Neural cell (in vitro differentiated cells): ENCODE measurements at regions not wholly inside any gene's neighbourhood (a gene's known extent, or its start where the extent isn't known, plus 50 kb on each side); places are given as distances from the start of the nearest gene placed in this dataset.

Experiments
- H2AFZ ChIP-seq: fragments of 200-600, 300-800 bp; sonication (generic), shearing (Covaris generic); 2 replicates; pipeline ENCODE4 v1.6.0; 2014; ENCODE audit warnings: low read depth, mild to moderate bottlenecking, antibody characterized with exemption, low read length, moderate library complexity
- H3F3A ChIP-seq: fragments of 200-600 bp; shearing (Covaris generic); 2 replicates; pipeline ENCODE4 v1.6.1; 2016; ENCODE audit warnings: mild to moderate bottlenecking, moderate library complexity, mixed read lengths, antibody characterized with exemption, low read length; ENCODE audit not compliant: insufficient read depth, poor library complexity, severe bottlenecking
- H3K27ac ChIP-seq: fragments of 200-600, 300-800 bp; sonication (generic), shearing (Covaris generic); 2 replicates; pipeline ENCODE4 v1.5.1; 2014; ENCODE audit warnings: mild to moderate bottlenecking, low read length, moderate library complexity
- H3K27me3 ChIP-seq: fragments of 300-800, 200-600 bp; sonication (generic), shearing (Covaris generic); 2 replicates; pipeline ENCODE4 v1.6.0; 2014; ENCODE audit warnings: mild to moderate bottlenecking, low read depth, low read length, moderate library complexity; ENCODE audit not compliant: insufficient read depth
- H3K36me3 ChIP-seq: fragments of 300-800, 200-600 bp; sonication (generic), shearing (Covaris generic); 2 replicates; pipeline ENCODE4 v1.5.1; 2014; ENCODE audit warnings: mild to moderate bottlenecking, antibody characterized with exemption, low read length, moderate library complexity; ENCODE audit not compliant: insufficient read depth
- H3K4me2 ChIP-seq: fragments of 300-800, 200-600 bp; sonication (generic), shearing (Covaris generic); 2 replicates; pipeline ENCODE4 v1.6.0; 2014; ENCODE audit warnings: mild to moderate bottlenecking, low read length
- H3K4me3 ChIP-seq: fragments of 300-800, 200-600 bp; sonication (generic), shearing (Covaris generic); 2 replicates; pipeline ENCODE4 v1.5.1; 2014; ENCODE audit warnings: mild to moderate bottlenecking, low read length, moderate library complexity
- H3K79me2 ChIP-seq: fragments of 200-600 bp; shearing (Covaris generic); replicated peaks from 2 replicates; pipeline ENCODE4 v1.6.0; 2014; ENCODE audit warnings: mild to moderate bottlenecking, low read length, moderate library complexity; ENCODE audit not compliant: insufficient read depth
- H3K9ac ChIP-seq: fragments of 300-800, 200-600 bp; sonication (generic), shearing (Covaris generic); 2 replicates; pipeline ENCODE4 v1.6.1; 2016; ENCODE audit warnings: mild to moderate bottlenecking, low read length, mixed read lengths
- H3K9me2 ChIP-seq: fragments of 200-600 bp; shearing (Covaris generic); 2 replicates; pipeline ENCODE4 v1.6.1; 2016; ENCODE audit warnings: mild to moderate bottlenecking, low read length, mixed read lengths; ENCODE audit not compliant: insufficient read depth
- H3K9me3 ChIP-seq: fragments of 200-600, 300-800 bp; sonication (generic), shearing (Covaris generic); 2 replicates; pipeline ENCODE4 v1.6.1; 2016; ENCODE audit warnings: mild to moderate bottlenecking, mixed run types, low read length, moderate library complexity, mixed read lengths
- H4K20me1 ChIP-seq: fragments of 200-600 bp; shearing (Covaris generic); 2 replicates; pipeline ENCODE4 v1.6.1; 2016; ENCODE audit warnings: mild to moderate bottlenecking, mixed run types; ENCODE audit not compliant: insufficient read depth
- CTCF ChIP-seq: fragments of 450-650 bp; IDR thresholded peaks from 2 replicates; pipeline ENCODE4 v1.5.1; 2014; ENCODE audit warnings: antibody characterized with exemption, mild to moderate bottlenecking, moderate library complexity; ENCODE audit not compliant: poor library complexity, severe bottlenecking
- EP300 ChIP-seq: fragments of 450-650 bp; conservative IDR thresholded peaks from 2 replicates; pipeline ENCODE4 v1.6.1; 2014; ENCODE audit warnings: antibody characterized with exemption, mild to moderate bottlenecking, moderate library complexity; ENCODE audit not compliant: poor library complexity, severe bottlenecking
- EZH2 ChIP-seq: fragments of 200-600, 300-800 bp; shearing (Covaris generic), sonication (generic); IDR thresholded peaks from 2 replicates; pipeline ENCODE4 v1.6.1; 2014; ENCODE audit warnings: antibody characterized with exemption, low read length, borderline replicate concordance, mild to moderate bottlenecking; ENCODE audit not compliant: insufficient read depth, poor library complexity, severe bottlenecking
- MXI1 ChIP-seq: fragments of 450-650 bp; conservative IDR thresholded peaks from 2 replicates; pipeline ENCODE4 v1.6.1; 2014; ENCODE audit warnings: antibody characterized with exemption, mild to moderate bottlenecking; ENCODE audit not compliant: poor library complexity, severe bottlenecking
- POLR2AphosphoS5 ChIP-seq: IDR thresholded peaks from 2 replicates; pipeline ENCODE4 v1.6.1; 2012
- RAD21 ChIP-seq: fragments of 450-650 bp; conservative IDR thresholded peaks from 2 replicates; pipeline ENCODE4 v1.6.1; 2014; ENCODE audit warnings: antibody characterized with exemption, mild to moderate bottlenecking, moderate library complexity
- REST ChIP-seq: IDR thresholded peaks from 2 replicates; pipeline ENCODE4 v1.6.1; 2012; ENCODE audit warnings: borderline replicate concordance
- SMC3 ChIP-seq: fragments of 450-650 bp; conservative IDR thresholded peaks from 2 replicates; pipeline ENCODE4 v1.6.1; 2014; ENCODE audit warnings: antibody characterized with exemption, mild to moderate bottlenecking, moderate library complexity; ENCODE audit not compliant: poor library complexity
- TAF1 ChIP-seq: IDR thresholded peaks from 2 replicates; pipeline ENCODE4 v1.6.1; 2012; ENCODE audit warnings: low read depth

GRCh38 chr2:142535311-142535710 is 342.2 kb upstream of the KYNU start:
- H3K4me3 ChIP-seq = no peak overlapping the region
- no peak overlapping the region for H3K4me2 ChIP-seq
- no peaks in the 10 kb centered on the region for H3K9me3 ChIP-seq
- no peaks in the 10 kb centered on the region for H4K20me1 ChIP-seq
- no peaks in the 10 kb centered on the region for H3K9me2 ChIP-seq
- H3K27me3 ChIP-seq = no peaks in the 10 kb centered on the region
- no peaks in the 10 kb centered on the region for H3K79me2 ChIP-seq
- H2AFZ ChIP-seq = no peak overlapping the region
- no peak for TF ChIP-seq POLR2AphosphoS5
- H3F3A ChIP-seq = no peaks in the 10 kb centered on the region
- H3K36me3 ChIP-seq = no peaks in the 10 kb centered on the region
- no peak overlapping the region for H3K27ac ChIP-seq
- H3K9ac ChIP-seq = no peak overlapping the region

GRCh38 chr2:142533177-142533576 is 344.3 kb upstream of the KYNU start:
- Histone ChIP-seq H3K79me2 (no peaks in the 10 kb centered on the region), H3K4me2 (no peak overlapping the region)

More at GRCh38 chr2:142533177-142533576, 344.3 kb upstream of the KYNU start:
- H2AFZ ChIP-seq = no peak overlapping the region
- H3K9ac ChIP-seq = no peak overlapping the region
- H3K4me3 ChIP-seq = no peak overlapping the region
- H3F3A ChIP-seq = no peaks in the 10 kb centered on the region
- no peaks in the 10 kb centered on the region for H3K9me2 ChIP-seq
- no peaks in the 10 kb centered on the region for H3K36me3 ChIP-seq
- H3K27me3 ChIP-seq = no peaks in the 10 kb centered on the region
- H3K27ac ChIP-seq = no peak overlapping the region
- H3K9me3 ChIP-seq = no peaks in the 10 kb centered on the region
- no peaks in the 10 kb centered on the region for H4K20me1 ChIP-seq
- TF ChIP-seq EP300 = no peak
- no peak for TF ChIP-seq REST
- no peak for TF ChIP-seq CTCF
- no peak for TF ChIP-seq EZH2
- no peak for TF ChIP-seq TAF1
- no peak for TF ChIP-seq POLR2AphosphoS5
- no peak for TF ChIP-seq RAD21
- no peak for TF ChIP-seq MXI1
- no peak for TF ChIP-seq SMC3
